Activated naive CD4-positive, alpha-beta T cell treated with anti-CD3 and anti-CD28 coated beads for 36 hours (primary cell): ENCODE measurements at regions not wholly inside any gene's neighbourhood (a gene's known extent, or its start where the extent isn't known, plus 50 kb on each side); places are given as distances from the start of the nearest gene placed in this dataset.

Experiments
- CTCF ChIA-PET: fragments of 350-600 bp; sonication (Branson Sonifier 250); formaldehyde crosslinking; loops from one replicate; lab custom pipeline; 2021; ENCODE audit warnings: antibody characterized with exemption; lab: Charles Lee
- DNase-seq: peaks from one replicate; pipeline ENCODE4 v3.0.0-alpha.2; 2020
- H3K27ac Mint-ChIP-seq: one replicate; pipeline ENCODE4 v1.8.0; 2021; ENCODE audit warnings: mild to moderate bottlenecking, mixed read lengths
- H3K27me3 Mint-ChIP-seq: one replicate; pipeline ENCODE4 v1.8.0; 2021; ENCODE audit warnings: low read depth, mixed read lengths
- H3K36me3 Mint-ChIP-seq: one replicate; pipeline ENCODE4 v1.8.0; 2021; ENCODE audit warnings: low read depth, mixed read lengths
- H3K4me1 Mint-ChIP-seq: one replicate; pipeline ENCODE4 v1.8.0; 2021; ENCODE audit warnings: low read depth, mixed read lengths
- H3K4me3 Mint-ChIP-seq: one replicate; pipeline ENCODE4 v1.8.0; 2021; ENCODE audit warnings: mild to moderate bottlenecking, moderate library complexity, mixed read lengths
- H3K9me3 Mint-ChIP-seq: one replicate; pipeline ENCODE4 v1.8.0; 2021; ENCODE audit warnings: mixed read lengths
- intact Hi-C: fragments of 100-400 bp; cut with micrococcal nuclease; formaldehyde crosslinking; loops from one replicate; pipeline ENCODE4 v1.15.1; 2023

GRCh38 chr11:134557571-134558257 lies 145.7 kb upstream of the B3GAT1 start:
- Mint-ChIP-seq H3K4me3 (no peak overlapping the region), H3K4me1 (no peaks in the 10 kb centered on the region), H3K9me3 (no peaks in the 10 kb centered on the region), H3K27ac (no peak overlapping the region), H3K36me3 (no peaks in the 10 kb centered on the region), H3K27me3 (peaks cover 5% of the 10 kb centered on the region)
- DNase-seq = no peak
- CTCF ChIA-PET = no interaction called here
- intact Hi-C loops = no loop called here

GRCh38 chr11:134556186-134556585 lies 144.1 kb upstream of the B3GAT1 start:
- CTCF ChIA-PET = no interaction called here
- Mint-ChIP-seq H3K36me3 (no peaks in the 10 kb centered on the region), H3K9me3 (no peaks in the 10 kb centered on the region), H3K27me3 (peaks cover 8% of the 10 kb centered on the region), H3K4me1 (no peaks in the 10 kb centered on the region), H3K27ac (no peak overlapping the region), H3K4me3 (no peak overlapping the region)
- no peak for DNase-seq
- intact Hi-C loops = no loop called here

- no peaks in the 10 kb centered on the region for H3K36me3 Mint-ChIP-seq
- peaks cover 11% of the 10 kb centered on the region for H3K27me3 Mint-ChIP-seq
- no peaks in the 10 kb centered on the region for H3K9me3 Mint-ChIP-seq
- no peak overlapping the region for H3K27ac Mint-ChIP-seq
- CTCF ChIA-PET = no interaction called here
- H3K4me1 Mint-ChIP-seq = no peaks in the 10 kb centered on the region
- no peak for DNase-seq
- no peak overlapping the region for H3K4me3 Mint-ChIP-seq
- intact Hi-C loops = no loop called here
Observed at GRCh38 chr11:134555510-134555909, 143.5 kb upstream of the B3GAT1 start.

- H3K9me3 Mint-ChIP-seq = peaks cover 2% of the 10 kb centered on the region
- intact Hi-C loops = no loop called here
- CTCF ChIA-PET = no interaction called here
- H3K27me3 Mint-ChIP-seq = peaks cover 11% of the 10 kb centered on the region
- H3K27ac Mint-ChIP-seq = no peak overlapping the region
- no peak for DNase-seq
- no peaks in the 10 kb centered on the region for H3K36me3 Mint-ChIP-seq
- no peak overlapping the region for H3K4me3 Mint-ChIP-seq
- no peaks in the 10 kb centered on the region for H3K4me1 Mint-ChIP-seq
Observed at GRCh38 chr11:134554861-134555260, 142.8 kb upstream of the B3GAT1 start.

- no peak for DNase-seq
- H3K27me3 Mint-ChIP-seq = peaks cover 11% of the 10 kb centered on the region
- H3K4me1 Mint-ChIP-seq = no peaks in the 10 kb centered on the region
- no peak overlapping the region for H3K27ac Mint-ChIP-seq
- CTCF ChIA-PET = no interaction called here
- intact Hi-C loops = no loop called here
- no peak overlapping the region for H3K4me3 Mint-ChIP-seq
- peaks cover 2% of the 10 kb centered on the region for H3K9me3 Mint-ChIP-seq
- no peaks in the 10 kb centered on the region for H3K36me3 Mint-ChIP-seq
Observed at GRCh38 chr11:134554106-134554505, 142.1 kb upstream of the B3GAT1 start.

- no peak overlapping the region for H3K4me3 Mint-ChIP-seq
- H3K27ac Mint-ChIP-seq = no peak overlapping the region
- H3K4me1 Mint-ChIP-seq = no peaks in the 10 kb centered on the region
- H3K36me3 Mint-ChIP-seq = no peaks in the 10 kb centered on the region
- peaks cover 2% of the 10 kb centered on the region for H3K9me3 Mint-ChIP-seq
- peaks cover 9% of the 10 kb centered on the region for H3K27me3 Mint-ChIP-seq
- intact Hi-C loops = no loop called here
- CTCF ChIA-PET = no interaction called here
- DNase-seq = no peak
Observed at GRCh38 chr11:134552749-134553148, 140.7 kb upstream of the B3GAT1 start.

- intact Hi-C loops = no loop called here
- Mint-ChIP-seq H3K4me1 (no peaks in the 10 kb centered on the region), H3K4me3 (no peak overlapping the region), H3K9me3 (peaks cover 2% of the 10 kb centered on the region), H3K27me3 (peaks cover 3% of the 10 kb centered on the region), H3K36me3 (no peaks in the 10 kb centered on the region), H3K27ac (no peak overlapping the region)
- no peak for DNase-seq
- CTCF ChIA-PET = no interaction called here
Observed at GRCh38 chr11:134545521-134545920, 133.5 kb upstream of the B3GAT1 start.

GRCh38 chr11:134544095-134544815 lies 132.2 kb upstream of the B3GAT1 start:
- Mint-ChIP-seq H3K27ac (no peak overlapping the region), H3K9me3 (no peaks in the 10 kb centered on the region), H3K27me3 (peaks cover 5% of the 10 kb centered on the region), H3K4me3 (no peak overlapping the region), H3K4me1 (no peaks in the 10 kb centered on the region), H3K36me3 (no peaks in the 10 kb centered on the region)
- CTCF ChIA-PET = no interaction called here
- DNase-seq = no peak
- intact Hi-C loops = no loop called here

- Mint-ChIP-seq H3K27me3 (peaks cover 5% of the 10 kb centered on the region), H3K4me3 (no peak overlapping the region), H3K9me3 (no peaks in the 10 kb centered on the region), H3K27ac (no peak overlapping the region), H3K36me3 (no peaks in the 10 kb centered on the region), H3K4me1 (no peaks in the 10 kb centered on the region)
- CTCF ChIA-PET = no interaction called here
- no peak for DNase-seq
- intact Hi-C loops = no loop called here
Observed at GRCh38 chr11:134543645-134544044, 131.6 kb upstream of the B3GAT1 start.

- CTCF ChIA-PET = no interaction called here
- intact Hi-C loops = no loop called here
- no peaks in the 10 kb centered on the region for H3K9me3 Mint-ChIP-seq
Observed at GRCh38 chr11:134543241-134543640, 131.2 kb upstream of the B3GAT1 start.

GRCh38 chr11:134542401-134543165 lies 130.5 kb upstream of the B3GAT1 start:
- no peak overlapping the region for H3K27ac Mint-ChIP-seq
- no peak for DNase-seq
- CTCF ChIA-PET = no interaction called here
- H3K27me3 Mint-ChIP-seq = peaks cover 14% of the 10 kb centered on the region
- intact Hi-C loops = no loop called here
- H3K4me3 Mint-ChIP-seq = no peak overlapping the region
- H3K36me3 Mint-ChIP-seq = no peaks in the 10 kb centered on the region
- no peaks in the 10 kb centered on the region for H3K4me1 Mint-ChIP-seq
- H3K9me3 Mint-ChIP-seq = no peaks in the 10 kb centered on the region

More at GRCh38 chr11:134543241-134543640, 131.2 kb upstream of the B3GAT1 start:
- no peak overlapping the region for H3K4me3 Mint-ChIP-seq
- no peak for DNase-seq
- no peaks in the 10 kb centered on the region for H3K36me3 Mint-ChIP-seq
- no peaks in the 10 kb centered on the region for H3K4me1 Mint-ChIP-seq
- H3K27me3 Mint-ChIP-seq = peaks cover 9% of the 10 kb centered on the region
- no peak overlapping the region for H3K27ac Mint-ChIP-seq

- H3K4me1 Mint-ChIP-seq = no peaks in the 10 kb centered on the region
- intact Hi-C loops = no loop called here
- CTCF ChIA-PET = no interaction called here
- DNase-seq = no peak
- no peaks in the 10 kb centered on the region for H3K36me3 Mint-ChIP-seq
- no peak overlapping the region for H3K4me3 Mint-ChIP-seq
- H3K9me3 Mint-ChIP-seq = no peaks in the 10 kb centered on the region
- H3K27ac Mint-ChIP-seq = no peak overlapping the region
- H3K27me3 Mint-ChIP-seq = peaks cover 16% of the 10 kb centered on the region
Observed at GRCh38 chr11:134541951-134542350, 129.9 kb upstream of the B3GAT1 start.
